Activated B cell treated with CpG ODN at 0.5 μM for 24 hours (primary cell): ENCODE measurements at regions not wholly inside any gene's neighbourhood (a gene's known extent, or its start where the extent isn't known, plus 50 kb on each side); places are given as distances from the start of the nearest gene placed in this dataset.

Experiments used
- ATAC-seq: fragments of 200-7000 bp; cut with Tn5 transposase; one replicate; pipeline ENCODE4 v1.10.0; 2021; ENCODE audit warnings: low read depth, mild to moderate bottlenecking, moderate library complexity
- CTCF ChIA-PET: fragments of 350-600 bp; sonication (Branson Sonifier 250); formaldehyde crosslinking; loops from one replicate; lab custom pipeline; 2021; ENCODE audit warnings: antibody characterized with exemption; lab: Charles Lee
- POLR2A ChIA-PET: fragments of 350-600 bp; sonication (Branson Sonifier 250); formaldehyde crosslinking; loops from one replicate; lab custom pipeline; 2021; ENCODE audit warnings: antibody characterized with exemption; lab: Charles Lee
- DNase-seq: peaks from one replicate; pipeline ENCODE4 v3.0.0; 2022
- H3K27ac Mint-ChIP-seq: one replicate; pipeline ENCODE4 v1.8.0; 2020; ENCODE audit warnings: mixed read lengths
- H3K27me3 Mint-ChIP-seq: one replicate; pipeline ENCODE4 v1.8.0; 2021; ENCODE audit warnings: mixed read lengths
- H3K36me3 Mint-ChIP-seq: one replicate; pipeline ENCODE4 v1.8.0; 2021; ENCODE audit warnings: low read depth, mixed read lengths
- H3K4me1 Mint-ChIP-seq: one replicate; pipeline ENCODE4 v1.8.0; 2021; ENCODE audit warnings: mixed read lengths
- H3K4me3 Mint-ChIP-seq: one replicate; pipeline ENCODE4 v1.8.0; 2020; ENCODE audit warnings: mild to moderate bottlenecking, mixed read lengths
- H3K9me3 Mint-ChIP-seq: one replicate; pipeline ENCODE4 v1.8.0; 2020; ENCODE audit warnings: mixed read lengths
- intact Hi-C: fragments of 100-400 bp; cut with micrococcal nuclease; formaldehyde crosslinking; loops from one replicate; pipeline ENCODE4 v1.15.1; 2024
- TF ChIP-seq, protein P1 (sequence below): fragments of 200-600 bp; IDR thresholded peaks from one replicate; pipeline ENCODE4 v1.8.0; 2022; ENCODE audit warnings: antibody characterized with exemption, mild to moderate bottlenecking

GRCh38 chr15:95401587-95401986, 928.9 kb upstream of the NR2F2 start:
- no peak for ATAC-seq
- no peak for DNase-seq
- TF ChIP-seq, protein P1, sequence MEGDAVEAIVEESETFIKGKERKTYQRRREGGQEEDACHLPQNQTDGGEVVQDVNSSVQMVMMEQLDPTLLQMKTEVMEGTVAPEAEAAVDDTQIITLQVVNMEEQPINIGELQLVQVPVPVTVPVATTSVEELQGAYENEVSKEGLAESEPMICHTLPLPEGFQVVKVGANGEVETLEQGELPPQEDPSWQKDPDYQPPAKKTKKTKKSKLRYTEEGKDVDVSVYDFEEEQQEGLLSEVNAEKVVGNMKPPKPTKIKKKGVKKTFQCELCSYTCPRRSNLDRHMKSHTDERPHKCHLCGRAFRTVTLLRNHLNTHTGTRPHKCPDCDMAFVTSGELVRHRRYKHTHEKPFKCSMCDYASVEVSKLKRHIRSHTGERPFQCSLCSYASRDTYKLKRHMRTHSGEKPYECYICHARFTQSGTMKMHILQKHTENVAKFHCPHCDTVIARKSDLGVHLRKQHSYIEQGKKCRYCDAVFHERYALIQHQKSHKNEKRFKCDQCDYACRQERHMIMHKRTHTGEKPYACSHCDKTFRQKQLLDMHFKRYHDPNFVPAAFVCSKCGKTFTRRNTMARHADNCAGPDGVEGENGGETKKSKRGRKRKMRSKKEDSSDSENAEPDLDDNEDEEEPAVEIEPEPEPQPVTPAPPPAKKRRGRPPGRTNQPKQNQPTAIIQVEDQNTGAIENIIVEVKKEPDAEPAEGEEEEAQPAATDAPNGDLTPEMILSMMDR, result no peak
- intact Hi-C loops, result no loop called here
- Mint-ChIP-seq H3K9me3 (peaks cover 6% of the 10 kb centered on the region), H3K27ac (no peak overlapping the region), H3K4me3 (no peak overlapping the region), H3K4me1 (no peaks in the 10 kb centered on the region), H3K27me3 (no peaks in the 10 kb centered on the region), H3K36me3 (no peaks in the 10 kb centered on the region)
- ChIA-PET CTCF (no interaction called here), POLR2A (no interaction called here)

DNA sequence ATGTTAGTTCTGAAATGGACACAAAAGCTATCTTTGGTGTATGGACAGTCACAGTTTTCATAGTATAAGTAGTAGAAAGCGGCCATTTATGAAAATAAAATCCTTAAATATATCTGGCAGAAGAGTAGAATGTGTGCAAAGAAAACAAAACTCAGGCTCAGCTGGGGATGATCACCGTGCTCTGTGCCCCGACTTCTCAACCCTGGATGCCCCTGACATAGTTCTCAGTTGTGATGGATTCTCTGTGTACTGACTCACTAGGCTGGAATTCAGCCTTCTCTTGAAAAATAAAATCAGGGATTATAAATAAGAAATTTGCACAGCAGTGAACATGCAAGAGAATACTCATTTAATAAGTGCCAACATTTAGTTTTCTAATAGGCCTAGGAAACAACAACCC, 925.1 kb upstream of the NR2F2 start:
- TF ChIP-seq, protein P1, result no peak
- Mint-ChIP-seq H3K27ac (no peak overlapping the region), H3K4me1 (no peaks in the 10 kb centered on the region), H3K27me3 (no peaks in the 10 kb centered on the region), H3K9me3 (peaks cover 3% of the 10 kb centered on the region), H3K4me3 (no peak overlapping the region), H3K36me3 (no peaks in the 10 kb centered on the region)
- ChIA-PET POLR2A (no interaction called here), CTCF (no interaction called here)
- intact Hi-C loops, result no loop called here
- ATAC-seq (no peak), DNase-seq (no peak)

DNA sequence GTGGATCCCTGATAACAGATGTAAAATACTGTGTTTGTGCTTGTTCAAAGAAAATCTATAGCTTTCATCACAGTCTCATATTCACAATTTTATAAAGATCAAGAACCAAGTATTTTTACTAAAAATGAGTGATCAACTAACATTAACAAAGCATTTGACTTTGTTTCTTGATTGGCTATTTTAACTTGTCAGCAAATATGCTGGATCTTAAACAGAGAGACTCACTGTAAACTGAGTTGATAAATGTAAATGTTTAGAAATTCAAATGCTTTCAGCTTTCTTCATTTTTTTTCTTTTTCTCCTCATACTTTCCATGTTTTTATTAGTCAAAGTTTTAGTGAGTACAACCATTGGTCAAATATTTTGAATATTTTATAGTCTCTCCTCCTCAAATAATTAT, 923.0 kb upstream of the NR2F2 start:
- no peak for ATAC-seq
- Mint-ChIP-seq H3K4me3 (no peak overlapping the region), H3K36me3 (no peaks in the 10 kb centered on the region), H3K27ac (no peak overlapping the region), H3K27me3 (no peaks in the 10 kb centered on the region), H3K4me1 (no peaks in the 10 kb centered on the region), H3K9me3 (peaks cover 3% of the 10 kb centered on the region)
- TF ChIP-seq, protein P1, result no peak
- intact Hi-C loops, result no loop called here
- CTCF ChIA-PET, result no interaction called here
- POLR2A ChIA-PET, result no interaction called here
- no peak for DNase-seq

DNA sequence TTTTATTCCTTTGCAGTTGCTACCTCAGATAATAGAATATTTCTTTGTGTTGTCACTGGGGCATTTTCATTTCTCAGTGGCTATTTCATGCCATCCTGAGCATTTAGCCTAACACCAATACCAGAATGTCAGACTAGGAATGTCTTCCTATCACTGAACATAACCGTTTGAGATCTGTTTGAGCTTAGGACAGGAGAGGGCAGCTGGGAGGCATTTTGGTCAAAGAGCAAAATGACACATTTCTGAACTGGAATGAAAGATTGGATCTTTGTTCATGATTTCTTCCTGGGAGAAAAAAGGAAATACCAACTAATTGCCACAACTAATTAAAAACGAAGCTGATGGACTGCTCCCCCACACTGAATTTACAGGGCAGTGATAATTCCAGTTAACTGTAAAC, 921.3 kb upstream of the NR2F2 start:
- TF ChIP-seq, protein P1, result no peak
- peaks cover 3% of the 10 kb centered on the region for H3K9me3 Mint-ChIP-seq
- no peaks in the 10 kb centered on the region for H3K36me3 Mint-ChIP-seq
- ATAC-seq (no peak), DNase-seq (no peak)
- H3K4me3 Mint-ChIP-seq, result no peak overlapping the region
- POLR2A ChIA-PET, result no interaction called here
- no peaks in the 10 kb centered on the region for H3K4me1 Mint-ChIP-seq
- CTCF ChIA-PET, result no interaction called here
- H3K27me3 Mint-ChIP-seq, result no peaks in the 10 kb centered on the region
- H3K27ac Mint-ChIP-seq, result no peak overlapping the region
- intact Hi-C loops, result no loop called here

DNA sequence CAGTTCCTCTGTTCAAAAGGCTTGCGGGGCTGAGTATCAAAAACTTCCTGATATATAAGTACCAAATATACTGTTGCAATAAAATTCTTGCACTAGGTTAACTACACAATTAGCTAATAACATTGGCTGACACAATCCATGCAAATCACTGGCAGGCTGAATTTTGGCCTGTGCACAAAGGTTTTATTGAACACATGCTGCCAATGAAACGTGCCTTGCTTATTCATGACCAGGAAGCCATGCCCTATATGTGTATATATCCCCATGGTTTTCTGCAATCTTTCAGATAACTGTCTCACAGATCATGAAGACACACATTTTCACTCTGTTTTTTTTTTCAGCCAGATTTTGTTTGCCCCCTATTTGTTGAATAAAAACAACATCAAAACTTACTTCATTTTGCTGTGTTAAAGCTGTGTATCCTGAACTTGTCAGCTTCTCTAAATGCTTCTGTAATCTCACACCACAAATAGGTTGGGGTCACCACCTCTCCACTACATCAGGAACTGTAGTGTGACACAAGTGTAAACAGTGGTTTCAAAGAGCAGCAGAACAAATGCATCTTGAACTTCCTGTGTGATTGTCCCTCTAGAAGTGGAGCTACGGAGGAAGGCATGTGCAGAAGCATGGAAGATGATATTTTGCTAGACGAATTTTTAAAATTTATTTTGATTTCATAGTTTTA, 920.7 kb upstream of the NR2F2 start:
- peaks cover 3% of the 10 kb centered on the region for H3K9me3 Mint-ChIP-seq
- no peak overlapping the region for H3K27ac Mint-ChIP-seq
- ChIA-PET CTCF (no interaction called here), POLR2A (no interaction called here)
- H3K27me3 Mint-ChIP-seq, result no peaks in the 10 kb centered on the region
- DNase-seq (no peak), ATAC-seq (no peak)
- no peaks in the 10 kb centered on the region for H3K36me3 Mint-ChIP-seq
- intact Hi-C loops, result no loop called here
- no peaks in the 10 kb centered on the region for H3K4me1 Mint-ChIP-seq
- TF ChIP-seq, protein P1, result no peak
- no peak overlapping the region for H3K4me3 Mint-ChIP-seq
